ENCODE measurements at regions not wholly inside any gene's neighbourhood (a gene's known extent, or its start where the extent isn't known, plus 50 kb on each side); places are given as distances from the start of the nearest gene placed in this dataset.
"Not testable (repeated sequence)": the region's sequence is repeated elsewhere in the genome, so short reads cannot be mapped to it uniquely, and the experiment has no call there.

- Histone ChIP-seq H3K27ac (no peak overlapping the region), H3K9me3 (ENCODE audit: low read depth) (no peaks in the 10 kb centered on the region), H3K4me2 (no peak overlapping the region), H4K20me1 (ENCODE audit: insufficient read depth, poor library complexity, severe bottlenecking) (no peaks in the 10 kb centered on the region), H3K27me3 (no peaks in the 10 kb centered on the region), H2AFZ (no peak overlapping the region), H3K4me3 (no peak overlapping the region), H3K9me2 (replicated peaks; ENCODE audit: insufficient read depth) (no peaks in the 10 kb centered on the region), H3K36me3 (replicated peaks; ENCODE audit: insufficient read depth, low read depth) (no peaks in the 10 kb centered on the region), H3K79me2 (no peaks in the 10 kb centered on the region), H3K4me1 (ENCODE audit: insufficient read depth) (no peaks in the 10 kb centered on the region)
- no peak for TF ChIP-seq EZH2 (IDR thresholded peaks at IDR 0.05; ENCODE audit: borderline replicate concordance)
- TF ChIP-seq CTCF (IDR thresholded peaks at IDR 0.05; ENCODE audit: poor library complexity) = no peak
- no peak for TF ChIP-seq EZH2phosphoT487 (IDR thresholded peaks at IDR 0.05; ENCODE audit: low read depth, severe bottlenecking, unreplicated experiment)
- WGBS (ENCODE audit: low lambda C conversion rate, missing lambda C conversion rate) = 81% methylated on average over 1 of the region's 1 CpG
- no peak for DNase-seq (ENCODE audit: low spot score)
Measured at GRCh38 chrX:138794246-138794645, 82.7 kb upstream of the FGF13 start.

GRCh38 chrX:138791551-138791950 is 80.0 kb upstream of the FGF13 start:
- no peak overlapping the region for H3K4me2 ChIP-seq
- WGBS (ENCODE audit: low lambda C conversion rate, missing lambda C conversion rate) = 37% methylated on average over 1 of the region's 1 CpG
- H3K4me1 ChIP-seq (ENCODE audit: insufficient read depth) = no peaks in the 10 kb centered on the region
- H3K9me3 ChIP-seq (ENCODE audit: low read depth) = no peaks in the 10 kb centered on the region
- DNase-seq (ENCODE audit: low spot score) = no peak
- H3K27ac ChIP-seq = no peak overlapping the region
- no peaks in the 10 kb centered on the region for H3K36me3 ChIP-seq (replicated peaks; ENCODE audit: insufficient read depth, low read depth)
- no peak overlapping the region for H2AFZ ChIP-seq
- H3K9me2 ChIP-seq (replicated peaks; ENCODE audit: insufficient read depth) = no peaks in the 10 kb centered on the region
- no peak overlapping the region for H3K4me3 ChIP-seq
- no peaks in the 10 kb centered on the region for H3K27me3 ChIP-seq
- H4K20me1 ChIP-seq (ENCODE audit: insufficient read depth, poor library complexity, severe bottlenecking) = no peaks in the 10 kb centered on the region
- H3K79me2 ChIP-seq = no peaks in the 10 kb centered on the region
- TF ChIP-seq EZH2 (IDR thresholded peaks at IDR 0.05; ENCODE audit: borderline replicate concordance) = no peak
- no peak for TF ChIP-seq CTCF (IDR thresholded peaks at IDR 0.05; ENCODE audit: poor library complexity)
- no peak for TF ChIP-seq EZH2phosphoT487 (IDR thresholded peaks at IDR 0.05; ENCODE audit: low read depth, severe bottlenecking, unreplicated experiment)

GRCh38 chrX:138788771-138789170 is 77.3 kb upstream of the FGF13 start:
- no peak for TF ChIP-seq EZH2phosphoT487 (IDR thresholded peaks at IDR 0.05; ENCODE audit: low read depth, severe bottlenecking, unreplicated experiment)
- Histone ChIP-seq H3K9me3 (ENCODE audit: low read depth) (no peaks in the 10 kb centered on the region), H3K4me1 (ENCODE audit: insufficient read depth) (no peaks in the 10 kb centered on the region), H3K9me2 (replicated peaks; ENCODE audit: insufficient read depth) (no peaks in the 10 kb centered on the region), H4K20me1 (ENCODE audit: insufficient read depth, poor library complexity, severe bottlenecking) (no peaks in the 10 kb centered on the region), H3K27me3 (no peaks in the 10 kb centered on the region), H3K4me2 (no peak overlapping the region), H3K4me3 (no peak overlapping the region), H2AFZ (no peak overlapping the region), H3K36me3 (replicated peaks; ENCODE audit: insufficient read depth, low read depth) (no peaks in the 10 kb centered on the region), H3K79me2 (no peaks in the 10 kb centered on the region), H3K27ac (no peak overlapping the region)
- DNase-seq (ENCODE audit: low spot score) = no peak

GRCh38 chrX:138778576-138778909 is 67.0 kb upstream of the FGF13 start:
- H3K36me3 ChIP-seq (replicated peaks; ENCODE audit: insufficient read depth, low read depth); H3K79me2 ChIP-seq; H3K27ac ChIP-seq; H3K4me1 ChIP-seq (ENCODE audit: insufficient read depth); H4K20me1 ChIP-seq (ENCODE audit: insufficient read depth, poor library complexity, severe bottlenecking); DNase-seq (ENCODE audit: low spot score); H3K4me3 ChIP-seq; H3K4me2 ChIP-seq; H3K27me3 ChIP-seq; H3K9me2 ChIP-seq (replicated peaks; ENCODE audit: insufficient read depth); H3K9me3 ChIP-seq (ENCODE audit: low read depth); H2AFZ ChIP-seq: not testable (repeated sequence)
- WGBS (ENCODE audit: low lambda C conversion rate, missing lambda C conversion rate) = 75% methylated on average over 14 of the region's 14 CpGs

GRCh38 chrX:138777908-138778575 is 66.5 kb upstream of the FGF13 start:
- not testable (repeated sequence) for H3K79me2 ChIP-seq; DNase-seq (ENCODE audit: low spot score); H3K27me3 ChIP-seq; H3K9me2 ChIP-seq (replicated peaks; ENCODE audit: insufficient read depth); H3K36me3 ChIP-seq (replicated peaks; ENCODE audit: insufficient read depth, low read depth); H3K9me3 ChIP-seq (ENCODE audit: low read depth); H3K4me2 ChIP-seq; H3K4me3 ChIP-seq; H3K27ac ChIP-seq; H3K4me1 ChIP-seq (ENCODE audit: insufficient read depth); H2AFZ ChIP-seq; H4K20me1 ChIP-seq (ENCODE audit: insufficient read depth, poor library complexity, severe bottlenecking)
- 89% methylated on average over 15 of the region's 15 CpGs for WGBS (ENCODE audit: low lambda C conversion rate, missing lambda C conversion rate)
